ENCODE measurements at regions not wholly inside any gene's neighbourhood (a gene's known extent, or its start where the extent isn't known, plus 50 kb on each side); places are given as distances from the start of the nearest gene placed in this dataset.
"Not testable (repeated sequence)": the region's sequence is repeated elsewhere in the genome, so short reads cannot be mapped to it uniquely, and the experiment has no call there.

- H3K9me3 ChIP-seq (ENCODE audit: control insufficient read depth, low read depth, low read length), result no peaks in the 10 kb centered on the region
- H3K4me3 ChIP-seq (ENCODE audit: low read length), result no peak overlapping the region
- H3K27me3 ChIP-seq (ENCODE audit: control insufficient read depth, insufficient read depth, low read length), result no peaks in the 10 kb centered on the region
Measured at GRCh38 chr4:66955784-66956183, 589.5 kb downstream of the CENPC start.

GRCh38 chr4:66949419-66949818, 595.9 kb downstream of the CENPC start:
- no peaks in the 10 kb centered on the region for H3K9me3 ChIP-seq (ENCODE audit: control insufficient read depth, low read depth, low read length)
- H3K36me3 ChIP-seq (ENCODE audit: control insufficient read depth, low read depth, low read length), result no peaks in the 10 kb centered on the region
- no peaks in the 10 kb centered on the region for H3K27me3 ChIP-seq (ENCODE audit: control insufficient read depth, insufficient read depth, low read length)
- H3K4me3 ChIP-seq (ENCODE audit: low read length), result no peak overlapping the region
- H3K9ac ChIP-seq (ENCODE audit: low read length), result no peak overlapping the region
- H3K27ac ChIP-seq (ENCODE audit: low read length), result no peak overlapping the region
- H3K4me1 ChIP-seq (ENCODE audit: control insufficient read depth, low read depth, low read length), result no peaks in the 10 kb centered on the region

More at GRCh38 chr4:66955784-66956183, 589.5 kb downstream of the CENPC start:
- H3K36me3 ChIP-seq (ENCODE audit: control insufficient read depth, low read depth, low read length), result no peaks in the 10 kb centered on the region
- no peak overlapping the region for H3K9ac ChIP-seq (ENCODE audit: low read length)
- H3K27ac ChIP-seq (ENCODE audit: low read length), result no peak overlapping the region
- H3K4me1 ChIP-seq (ENCODE audit: control insufficient read depth, low read depth, low read length), result no peaks in the 10 kb centered on the region

- H3K36me3 ChIP-seq (ENCODE audit: control insufficient read depth, low read depth, low read length), result no peaks in the 10 kb centered on the region
- H3K27ac ChIP-seq (ENCODE audit: low read length), result no peak overlapping the region
- no peaks in the 10 kb centered on the region for H3K27me3 ChIP-seq (ENCODE audit: control insufficient read depth, insufficient read depth, low read length)
- no peak overlapping the region for H3K4me3 ChIP-seq (ENCODE audit: low read length)
- H3K9me3 ChIP-seq (ENCODE audit: control insufficient read depth, low read depth, low read length), result no peaks in the 10 kb centered on the region
- H3K4me1 ChIP-seq (ENCODE audit: control insufficient read depth, low read depth, low read length), result no peaks in the 10 kb centered on the region
- no peak overlapping the region for H3K9ac ChIP-seq (ENCODE audit: low read length)
Measured at GRCh38 chr4:66946761-66947160, 598.5 kb downstream of the CENPC start.

- H3K9ac ChIP-seq (ENCODE audit: low read length), result no peak overlapping the region
- H3K9me3 ChIP-seq (ENCODE audit: control insufficient read depth, low read depth, low read length), result no peaks in the 10 kb centered on the region
- H3K27ac ChIP-seq (ENCODE audit: low read length), result no peak overlapping the region
- H3K36me3 ChIP-seq (ENCODE audit: control insufficient read depth, low read depth, low read length), result no peaks in the 10 kb centered on the region
- no peaks in the 10 kb centered on the region for H3K27me3 ChIP-seq (ENCODE audit: control insufficient read depth, insufficient read depth, low read length)
- no peak overlapping the region for H3K4me3 ChIP-seq (ENCODE audit: low read length)
- no peaks in the 10 kb centered on the region for H3K4me1 ChIP-seq (ENCODE audit: control insufficient read depth, low read depth, low read length)
Measured at GRCh38 chr4:66943112-66943511, 602.2 kb downstream of the CENPC start.

- not testable (repeated sequence) for H3K27ac ChIP-seq (ENCODE audit: low read length); H3K4me1 ChIP-seq (ENCODE audit: control insufficient read depth, low read depth, low read length); H3K4me3 ChIP-seq (ENCODE audit: low read length); H3K9ac ChIP-seq (ENCODE audit: low read length); H3K36me3 ChIP-seq (ENCODE audit: control insufficient read depth, low read depth, low read length); H3K27me3 ChIP-seq (ENCODE audit: control insufficient read depth, insufficient read depth, low read length); H3K9me3 ChIP-seq (ENCODE audit: control insufficient read depth, low read depth, low read length)
Measured at GRCh38 chr4:66931981-66932380, 613.3 kb downstream of the CENPC start.

- no peaks in the 10 kb centered on the region for H3K4me1 ChIP-seq (ENCODE audit: control insufficient read depth, low read depth, low read length)
Measured at GRCh38 chr4:66930206-66930605, 615.1 kb downstream of the CENPC start.

GRCh38 chr4:66929748-66930147, 615.6 kb downstream of the CENPC start:
- Histone ChIP-seq H3K4me1 (ENCODE audit: control insufficient read depth, low read depth, low read length) (no peaks in the 10 kb centered on the region), H3K9me3 (ENCODE audit: control insufficient read depth, low read depth, low read length) (no peaks in the 10 kb centered on the region), H3K9ac (ENCODE audit: low read length) (no peak overlapping the region), H3K4me3 (ENCODE audit: low read length) (no peak overlapping the region), H3K36me3 (ENCODE audit: control insufficient read depth, low read depth, low read length) (no peaks in the 10 kb centered on the region), H3K27ac (ENCODE audit: low read length) (no peak overlapping the region), H3K27me3 (ENCODE audit: control insufficient read depth, insufficient read depth, low read length) (no peaks in the 10 kb centered on the region)

More at GRCh38 chr4:66930206-66930605, 615.1 kb downstream of the CENPC start:
- no peaks in the 10 kb centered on the region for H3K36me3 ChIP-seq (ENCODE audit: control insufficient read depth, low read depth, low read length)
- H3K27me3 ChIP-seq (ENCODE audit: control insufficient read depth, insufficient read depth, low read length), result no peaks in the 10 kb centered on the region
- no peaks in the 10 kb centered on the region for H3K9me3 ChIP-seq (ENCODE audit: control insufficient read depth, low read depth, low read length)
- no peak overlapping the region for H3K9ac ChIP-seq (ENCODE audit: low read length)
- H3K27ac ChIP-seq (ENCODE audit: low read length), result no peak overlapping the region
- H3K4me3 ChIP-seq (ENCODE audit: low read length), result no peak overlapping the region

- not testable (repeated sequence) for H3K27ac ChIP-seq (ENCODE audit: low read length); H3K9ac ChIP-seq (ENCODE audit: low read length); H3K27me3 ChIP-seq (ENCODE audit: control insufficient read depth, insufficient read depth, low read length); H3K4me1 ChIP-seq (ENCODE audit: control insufficient read depth, low read depth, low read length); H3K9me3 ChIP-seq (ENCODE audit: control insufficient read depth, low read depth, low read length); H3K36me3 ChIP-seq (ENCODE audit: control insufficient read depth, low read depth, low read length); H3K4me3 ChIP-seq (ENCODE audit: low read length)
Measured at GRCh38 chr4:66928881-66929280, 616.4 kb downstream of the CENPC start.

GRCh38 chr4:66927937-66928336, 617.4 kb downstream of the CENPC start:
- Histone ChIP-seq H3K27me3 (ENCODE audit: control insufficient read depth, insufficient read depth, low read length) (no peaks in the 10 kb centered on the region), H3K36me3 (ENCODE audit: control insufficient read depth, low read depth, low read length) (no peaks in the 10 kb centered on the region), H3K4me3 (ENCODE audit: low read length) (no peak overlapping the region)

GRCh38 chr4:66926687-66927086, 618.6 kb downstream of the CENPC start:
- H3K9me3 ChIP-seq (ENCODE audit: control insufficient read depth, low read depth, low read length), result no peaks in the 10 kb centered on the region
- H3K4me1 ChIP-seq (ENCODE audit: control insufficient read depth, low read depth, low read length), result no peaks in the 10 kb centered on the region
- H3K4me3 ChIP-seq (ENCODE audit: low read length), result no peak overlapping the region

More at GRCh38 chr4:66927937-66928336, 617.4 kb downstream of the CENPC start:
- H3K9me3 ChIP-seq (ENCODE audit: control insufficient read depth, low read depth, low read length), result no peaks in the 10 kb centered on the region
- no peaks in the 10 kb centered on the region for H3K4me1 ChIP-seq (ENCODE audit: control insufficient read depth, low read depth, low read length)
- no peak overlapping the region for H3K27ac ChIP-seq (ENCODE audit: low read length)
- no peak overlapping the region for H3K9ac ChIP-seq (ENCODE audit: low read length)

GRCh38 chr4:66923081-66923865, 622.0 kb downstream of the CENPC start:
- H3K4me1 ChIP-seq (ENCODE audit: control insufficient read depth, low read depth, low read length), result no peaks in the 10 kb centered on the region
- H3K4me3 ChIP-seq (ENCODE audit: low read length), result no peak overlapping the region
- no peak overlapping the region for H3K27ac ChIP-seq (ENCODE audit: low read length)
- H3K36me3 ChIP-seq (ENCODE audit: control insufficient read depth, low read depth, low read length), result no peaks in the 10 kb centered on the region
- H3K27me3 ChIP-seq (ENCODE audit: control insufficient read depth, insufficient read depth, low read length), result no peaks in the 10 kb centered on the region
- H3K9ac ChIP-seq (ENCODE audit: low read length), result no peak overlapping the region
- H3K9me3 ChIP-seq (ENCODE audit: control insufficient read depth, low read depth, low read length), result no peaks in the 10 kb centered on the region

More at GRCh38 chr4:66926687-66927086, 618.6 kb downstream of the CENPC start:
- Histone ChIP-seq H3K27ac (ENCODE audit: low read length) (no peak overlapping the region), H3K36me3 (ENCODE audit: control insufficient read depth, low read depth, low read length) (no peaks in the 10 kb centered on the region), H3K9ac (ENCODE audit: low read length) (no peak overlapping the region), H3K27me3 (ENCODE audit: control insufficient read depth, insufficient read depth, low read length) (no peaks in the 10 kb centered on the region)

GRCh38 chr4:66921433-66921832, 623.9 kb downstream of the CENPC start:
- Histone ChIP-seq H3K27ac (ENCODE audit: low read length) (no peak overlapping the region), H3K4me1 (ENCODE audit: control insufficient read depth, low read depth, low read length) (no peaks in the 10 kb centered on the region), H3K9ac (ENCODE audit: low read length) (no peak overlapping the region), H3K36me3 (ENCODE audit: control insufficient read depth, low read depth, low read length) (no peaks in the 10 kb centered on the region), H3K27me3 (ENCODE audit: control insufficient read depth, insufficient read depth, low read length) (no peaks in the 10 kb centered on the region), H3K9me3 (ENCODE audit: control insufficient read depth, low read depth, low read length) (no peaks in the 10 kb centered on the region), H3K4me3 (ENCODE audit: low read length) (no peak overlapping the region)

Measured in iPS-18a (cell line).